Inflammatory macrophage treated with lipopolysaccharide for 4 hours (primary cell): ENCODE measurements at regions not wholly inside any gene's neighbourhood (a gene's known extent, or its start where the extent isn't known, plus 50 kb on each side); places are given as distances from the start of the nearest gene placed in this dataset.
"Not testable (repeated sequence)": the region's sequence is repeated elsewhere in the genome, so short reads cannot be mapped to it uniquely, and the experiment has no call there.

ENCODE experiments used
- DNase-seq: peaks from one replicate; pipeline ENCODE4 v3.0.0-alpha.2; 2020

- DNase-seq, result no peak
Measured at GRCh38 chr22:26806445-26807175, 149.2 kb downstream of the MIAT start.

- DNase-seq, result no peak
Measured at GRCh38 chr22:26811647-26811992, 154.2 kb downstream of the MIAT start.

- peak; percentile 1 for DNase-seq
Measured at GRCh38 chr22:26812731-26813130, 155.3 kb downstream of the MIAT start.

GRCh38 chr22:26816726-26817125, 159.3 kb downstream of the MIAT start:
- DNase-seq, result no peak

GRCh38 chr22:26817926-26818325, 160.5 kb downstream of the MIAT start:
- DNase-seq, result no peak

- DNase-seq, result no peak
Measured at GRCh38 chr22:26821854-26822253, 164.5 kb downstream of the MIAT start.

- DNase-seq, result no peak
Measured at GRCh38 chr22:26822313-26822712, 164.9 kb downstream of the MIAT start.

- DNase-seq, result no peak
Measured at GRCh38 chr22:26823966-26824365, 166.6 kb downstream of the MIAT start.

- DNase-seq, result no peak
Measured at GRCh38 chr22:26825960-26826935, 168.9 kb downstream of the MIAT start.

GRCh38 chr22:26827611-26828010, 170.2 kb downstream of the MIAT start:
- no peak for DNase-seq

GRCh38 chr22:26828311-26828710, 170.9 kb downstream of the MIAT start:
- peak; percentile 24 for DNase-seq

GRCh38 chr22:26830837-26831236, 173.4 kb downstream of the MIAT start:
- DNase-seq, result no peak

- DNase-seq, result no peak
Measured at GRCh38 chr22:26835023-26835422, 177.6 kb downstream of the MIAT start.

GRCh38 chr22:26835929-26836528, 178.6 kb downstream of the MIAT start:
- peak; percentile 33 for DNase-seq

GRCh38 chr22:26837784-26838470, 180.5 kb downstream of the MIAT start:
- no peak for DNase-seq

GRCh38 chr22:26838471-26838825, 181.1 kb downstream of the MIAT start:
- DNase-seq, result no peak

GRCh38 chr22:26839216-26839615, 181.8 kb downstream of the MIAT start:
- DNase-seq, result no peak

- DNase-seq, result not testable (repeated sequence)
Measured at GRCh38 chr22:26840770-26841169, 183.4 kb downstream of the MIAT start.

- DNase-seq, result no peak
Measured at GRCh38 chr22:26842103-26842502, 184.7 kb downstream of the MIAT start.

- no peak for DNase-seq
Measured at GRCh38 chr22:26845021-26845743, 187.8 kb downstream of the MIAT start.

GRCh38 chr22:26846076-26846475, 188.7 kb downstream of the MIAT start:
- no peak for DNase-seq

GRCh38 chr22:26846645-26847044, 189.3 kb downstream of the MIAT start:
- DNase-seq, result no peak
